Breast epithelium (tissue), 3 donors: ENCODE measurements at regions not wholly inside any gene's neighbourhood (a gene's known extent, or its start where the extent isn't known, plus 50 kb on each side); places are given as distances from the start of the nearest gene placed in this dataset.

ENCODE experiments used
- CTCF ChIP-seq, 3 donors: fragments of 450-650 bp; IDR thresholded peaks; one replicate each; pipeline ENCODE4 v1.5.1; 2016 to 2017; ENCODE audit warnings: antibody characterized with exemption in 3 of 3, mild to moderate bottlenecking in 3 of 3, moderate library complexity in 3 of 3
- POLR2A ChIP-seq: fragments of 450-650 bp; IDR thresholded peaks from one replicate; pipeline ENCODE4 v1.6.1; 2016; ENCODE audit warnings: antibody characterized with exemption, mild to moderate bottlenecking, moderate library complexity
- POLR2AphosphoS5 ChIP-seq, 3 donors: sonication (generic); formaldehyde crosslinking; IDR thresholded peaks; one replicate each; pipeline ENCODE4 v1.6.1; 2017; ENCODE audit warnings: antibody characterized with exemption in 3 of 3

GRCh38 chr12:41869432-41869831 lies 275.2 kb downstream of the GXYLT1 start:
- TF ChIP-seq CTCF (IDR thresholded peaks at IDR 0.05) (no peak), POLR2A (no peak), POLR2AphosphoS5 (IDR thresholded peaks at IDR 0.05) (no peak)
